Mesodermal cell (in vitro differentiated cells): ENCODE measurements at regions not wholly inside any gene's neighbourhood (a gene's known extent, or its start where the extent isn't known, plus 50 kb on each side); places are given as distances from the start of the nearest gene placed in this dataset.

ENCODE experiments used
- H3K27ac ChIP-seq: 2 replicates; pipeline ENCODE4 v1.7.0; 2013; ENCODE audit warnings: mild to moderate bottlenecking, low read depth, low read length, moderate library complexity; ENCODE audit not compliant: severe bottlenecking
- H3K36me3 ChIP-seq: 2 replicates; pipeline ENCODE4 v1.7.1; 2013; ENCODE audit warnings: mild to moderate bottlenecking, low read length, moderate library complexity; ENCODE audit not compliant: control insufficient read depth, insufficient read depth
- H3K4me1 ChIP-seq: one replicate; pipeline ENCODE4 v1.7.1; 2013; ENCODE audit warnings: mild to moderate bottlenecking, low read length; ENCODE audit not compliant: insufficient read depth, control insufficient read depth, poor library complexity, severe bottlenecking
- H3K4me3 ChIP-seq: 2 replicates; pipeline ENCODE4 v1.7.0; 2013; ENCODE audit warnings: low read length, control low read depth, mild to moderate bottlenecking; ENCODE audit not compliant: insufficient read depth, poor library complexity, severe bottlenecking; ENCODE audit errors: extremely low read depth
- H3K9me3 ChIP-seq: 2 replicates; pipeline ENCODE4 v1.7.1; 2013; ENCODE audit warnings: mild to moderate bottlenecking, low read length, moderate library complexity; ENCODE audit not compliant: control insufficient read depth
- WGBS, 2 experiments: methylation state at CpG; one replicate each; pipeline ENCODE4 v1.1.5; 2013; ENCODE audit warnings: missing lambda C conversion rate in 2 of 2; ENCODE audit not compliant: insufficient coverage in 2 of 2; 5-methylcytosine and 5-hydroxymethylcytosine counted together

- Histone ChIP-seq H3K27ac (no peak overlapping the region), H3K9me3 (no peaks in the 10 kb centered on the region), H3K4me3 (no peak overlapping the region), H3K4me1 (no peaks in the 10 kb centered on the region), H3K36me3 (no peaks in the 10 kb centered on the region)
- WGBS, 2 experiments, result 100% methylated on average over 1 of the region's 3 CpGs
Measured at GRCh38 chr7:46485481-46486065, 564.5 kb upstream of the IGFBP3 start.

- H3K4me3 ChIP-seq, result no peak overlapping the region
- H3K9me3 ChIP-seq, result no peaks in the 10 kb centered on the region
- WGBS, 2 experiments, result 93 to 94% methylated on average over 2 to 3 of the region's 3 CpGs
- H3K4me1 ChIP-seq, result no peaks in the 10 kb centered on the region
- no peaks in the 10 kb centered on the region for H3K36me3 ChIP-seq
- H3K27ac ChIP-seq, result no peak overlapping the region
Measured at GRCh38 chr7:46484906-46485305, 563.8 kb upstream of the IGFBP3 start.

GRCh38 chr7:46480619-46481018 lies 559.5 kb upstream of the IGFBP3 start:
- no peak overlapping the region for H3K27ac ChIP-seq
- H3K4me1 ChIP-seq, result no peaks in the 10 kb centered on the region
- H3K9me3 ChIP-seq, result no peaks in the 10 kb centered on the region
- H3K4me3 ChIP-seq, result no peak overlapping the region
- WGBS, 2 experiments, result 100% methylated on average over 1 of the region's 2 CpGs; no CpG with 5 or more reads in 1 of the 2 experiments
- H3K36me3 ChIP-seq, result no peaks in the 10 kb centered on the region

- Histone ChIP-seq H3K36me3 (no peaks in the 10 kb centered on the region), H3K4me3 (no peak overlapping the region), H3K27ac (no peak overlapping the region), H3K9me3 (no peaks in the 10 kb centered on the region), H3K4me1 (no peaks in the 10 kb centered on the region)
- WGBS, 2 experiments, result 94 to 100% methylated on average over 3 to 4 of the region's 4 CpGs
Measured at GRCh38 chr7:46479680-46480079, 558.6 kb upstream of the IGFBP3 start.

GRCh38 chr7:46478046-46478445 lies 557.0 kb upstream of the IGFBP3 start:
- Histone ChIP-seq H3K4me3 (no peak overlapping the region), H3K36me3 (no peaks in the 10 kb centered on the region), H3K9me3 (peaks cover 6% of the 10 kb centered on the region), H3K4me1 (no peaks in the 10 kb centered on the region), H3K27ac (no peak overlapping the region)
- WGBS, 2 experiments, result 100% methylated on average over 1 of the region's 1 CpG; no CpG with 5 or more reads in 1 of the 2 experiments

- H3K4me3 ChIP-seq, result no peak overlapping the region
- 84 to 86% methylated on average over 5 of the region's 6 CpGs for WGBS, 2 experiments
- H3K4me1 ChIP-seq, result no peaks in the 10 kb centered on the region
- H3K27ac ChIP-seq, result no peak overlapping the region
- H3K36me3 ChIP-seq, result no peaks in the 10 kb centered on the region
- peaks cover 62% of the 10 kb centered on the region for H3K9me3 ChIP-seq
Measured at GRCh38 chr7:46468753-46469356, 547.8 kb upstream of the IGFBP3 start.

- Histone ChIP-seq H3K9me3 (peaks cover 42% of the 10 kb centered on the region), H3K27ac (no peak overlapping the region), H3K36me3 (no peaks in the 10 kb centered on the region), H3K4me1 (no peaks in the 10 kb centered on the region), H3K4me3 (no peak overlapping the region)
Measured at GRCh38 chr7:46463170-46463569, 542.1 kb upstream of the IGFBP3 start.

GRCh38 chr7:46461334-46461777 lies 540.3 kb upstream of the IGFBP3 start:
- WGBS, 2 experiments, result 93 to 100% methylated on average over 1 to 2 of the region's 3 CpGs

GRCh38 chr7:46459942-46460341 lies 538.9 kb upstream of the IGFBP3 start:
- H3K9me3 ChIP-seq, result peaks cover 20% of the 10 kb centered on the region
- 100% methylated on average over 1 of the region's 1 CpG; no CpG with 5 or more reads in 1 of the 2 experiments for WGBS, 2 experiments
- no peak overlapping the region for H3K27ac ChIP-seq
- H3K36me3 ChIP-seq, result no peaks in the 10 kb centered on the region
- no peaks in the 10 kb centered on the region for H3K4me1 ChIP-seq
- no peak overlapping the region for H3K4me3 ChIP-seq

More at GRCh38 chr7:46461334-46461777, 540.3 kb upstream of the IGFBP3 start:
- Histone ChIP-seq H3K4me1 (no peaks in the 10 kb centered on the region), H3K27ac (no peak overlapping the region), H3K9me3 (peaks cover 24% of the 10 kb centered on the region), H3K36me3 (no peaks in the 10 kb centered on the region), H3K4me3 (no peak overlapping the region)

GRCh38 chr7:46454816-46455215 lies 533.7 kb upstream of the IGFBP3 start:
- 95% methylated on average over 2 of the region's 2 CpGs for WGBS, 2 experiments
- Histone ChIP-seq H3K4me1 (no peaks in the 10 kb centered on the region), H3K9me3 (no peaks in the 10 kb centered on the region), H3K4me3 (no peak overlapping the region), H3K27ac (no peak overlapping the region), H3K36me3 (no peaks in the 10 kb centered on the region)

- 100% methylated on average over 1 of the region's 1 CpG; no CpG with 5 or more reads in 1 of the 2 experiments for WGBS, 2 experiments
- H3K36me3 ChIP-seq, result no peaks in the 10 kb centered on the region
Measured at GRCh38 chr7:46452561-46453135, 531.6 kb upstream of the IGFBP3 start.

More at GRCh38 chr7:46452561-46453135, 531.6 kb upstream of the IGFBP3 start:
- Histone ChIP-seq H3K4me3 (no peak overlapping the region), H3K9me3 (no peaks in the 10 kb centered on the region), H3K27ac (no peak overlapping the region), H3K4me1 (no peaks in the 10 kb centered on the region)
